Stimulated activated naive CD4-positive, alpha-beta T cell treated with Interleukin-2 at 50 U/mL for 16 hours (primary cell): ENCODE measurements at regions not wholly inside any gene's neighbourhood (a gene's known extent, or its start where the extent isn't known, plus 50 kb on each side); places are given as distances from the start of the nearest gene placed in this dataset.
A peak's percentile ranks its signal among the peaks of the same experiment; 100 is the strongest.

Experiments used
- DNase-seq: peaks from one replicate; lab custom pipeline; 2025; lab: John Stamatoyannopoulos, UW

- no peak for DNase-seq
Measured at GRCh38 chr20:50313827-50314677, 123.4 kb downstream of the CEBPB start.

GRCh38 chr20:50314678-50315335 is 124.2 kb downstream of the CEBPB start:
- DNase-seq: no peak

GRCh38 chr20:50315586-50316551 is 125.2 kb downstream of the CEBPB start:
- DNase-seq: no peak

GRCh38 chr20:50317116-50317515 is 126.5 kb downstream of the CEBPB start:
- DNase-seq: no peak

GRCh38 chr20:50317609-50318008 is 127.0 kb downstream of the CEBPB start:
- no peak for DNase-seq

- DNase-seq: peak; percentile 14
Measured at GRCh38 chr20:50318710-50319109, 128.1 kb downstream of the CEBPB start.

GRCh38 chr20:50320005-50320900 is 129.6 kb downstream of the CEBPB start:
- no peak for DNase-seq

GRCh38 chr20:50320901-50321796 is 130.5 kb downstream of the CEBPB start:
- no peak for DNase-seq

- no peak for DNase-seq
Measured at GRCh38 chr20:50321797-50322480, 131.3 kb downstream of the CEBPB start.

GRCh38 chr20:50322703-50323131 is 132.1 kb downstream of the CEBPB start:
- no peak for DNase-seq

GRCh38 chr20:50323209-50323608 is 132.6 kb downstream of the CEBPB start:
- DNase-seq: no peak

- DNase-seq: no peak
Measured at GRCh38 chr20:50323777-50324775, 133.4 kb downstream of the CEBPB start.

GRCh38 chr20:50325215-50325614 is 134.6 kb downstream of the CEBPB start:
- DNase-seq: no peak

- no peak for DNase-seq
Measured at GRCh38 chr20:50325651-50326050, 135.0 kb downstream of the CEBPB start.

- DNase-seq: no peak
Measured at GRCh38 chr20:50327666-50328065, 137.0 kb downstream of the CEBPB start.

- no peak for DNase-seq
Measured at GRCh38 chr20:50328222-50328979, 137.8 kb downstream of the CEBPB start.
